NT2/D1 (cell line): ENCODE measurements at regions not wholly inside any gene's neighbourhood (a gene's known extent, or its start where the extent isn't known, plus 50 kb on each side); places are given as distances from the start of the nearest gene placed in this dataset.

Experiments used
- SUZ12 ChIP-seq: IDR thresholded peaks from 2 replicates; pipeline ENCODE4 v1.6.1; 2011; ENCODE audit not compliant: insufficient read length, insufficient read depth; ENCODE audit errors: extremely low read depth
- ZNF274 ChIP-seq: IDR thresholded peaks from 2 replicates; pipeline ENCODE4 v1.6.1; 2011; ENCODE audit warnings: mild to moderate bottlenecking, low read depth, low read length

- TF ChIP-seq ZNF274 (no peak), SUZ12 (no peak)
Measured at GRCh38 chr7:46835556-46835955, 746.4 kb downstream of the TNS3 start.
